ENCODE measurements at regions not wholly inside any gene's neighbourhood (a gene's known extent, or its start where the extent isn't known, plus 50 kb on each side); places are given as distances from the start of the nearest gene placed in this dataset.

GRCh38 chr9:80922544-80922943 lies 766.8 kb downstream of the TLE1 start:
- H3K9me3 Mint-ChIP-seq, result peaks cover 6% of the 10 kb centered on the region
- H3K27ac Mint-ChIP-seq, result no peak overlapping the region
- no peaks in the 10 kb centered on the region for H3K36me3 Mint-ChIP-seq
- ATAC-seq (ENCODE audit: low read depth) (no peak), DNase-seq (no peak)
- no peaks in the 10 kb centered on the region for H3K4me1 Mint-ChIP-seq
- no peaks in the 10 kb centered on the region for H3K27me3 Mint-ChIP-seq
- H3K4me3 Mint-ChIP-seq, result no peak overlapping the region
- POLR2A ChIA-PET, result no interaction called here

- no peaks in the 10 kb centered on the region for H3K4me1 Mint-ChIP-seq
- no peak overlapping the region for H3K27ac Mint-ChIP-seq
- POLR2A ChIA-PET, result no interaction called here
- H3K9me3 Mint-ChIP-seq, result no peaks in the 10 kb centered on the region
- H3K4me3 Mint-ChIP-seq, result no peak overlapping the region
- no peak for ATAC-seq (ENCODE audit: low read depth)
- H3K27me3 Mint-ChIP-seq, result no peaks in the 10 kb centered on the region
- no peaks in the 10 kb centered on the region for H3K36me3 Mint-ChIP-seq
- DNase-seq, result no peak
Measured at GRCh38 chr9:80906728-80907127, 782.6 kb downstream of the TLE1 start.

GRCh38 chr9:80899208-80899607 lies 790.1 kb downstream of the TLE1 start:
- POLR2A ChIA-PET, result no interaction called here
- no peak for ATAC-seq (ENCODE audit: low read depth)
- Mint-ChIP-seq H3K9me3 (no peaks in the 10 kb centered on the region), H3K4me3 (no peak overlapping the region), H3K36me3 (no peaks in the 10 kb centered on the region), H3K4me1 (no peaks in the 10 kb centered on the region), H3K27me3 (no peaks in the 10 kb centered on the region), H3K27ac (no peak overlapping the region)
- no peak for DNase-seq

GRCh38 chr9:80893190-80893589 lies 796.2 kb downstream of the TLE1 start:
- Mint-ChIP-seq H3K9me3 (no peaks in the 10 kb centered on the region), H3K4me3 (no peak overlapping the region), H3K36me3 (no peaks in the 10 kb centered on the region), H3K27ac (no peak overlapping the region), H3K27me3 (no peaks in the 10 kb centered on the region), H3K4me1 (no peaks in the 10 kb centered on the region)
- DNase-seq (no peak), ATAC-seq (ENCODE audit: low read depth) (no peak)
- POLR2A ChIA-PET, result no interaction called here

- DNase-seq, result no peak
- POLR2A ChIA-PET, result no interaction called here
- Mint-ChIP-seq H3K4me3 (no peak overlapping the region), H3K27ac (no peak overlapping the region), H3K9me3 (no peaks in the 10 kb centered on the region), H3K36me3 (no peaks in the 10 kb centered on the region), H3K4me1 (no peaks in the 10 kb centered on the region), H3K27me3 (no peaks in the 10 kb centered on the region)
- no peak for ATAC-seq (ENCODE audit: low read depth)
Measured at GRCh38 chr9:80892703-80893102, 796.6 kb downstream of the TLE1 start.

- H3K27ac Mint-ChIP-seq, result no peak overlapping the region
- POLR2A ChIA-PET, result no interaction called here
- no peaks in the 10 kb centered on the region for H3K27me3 Mint-ChIP-seq
- no peak overlapping the region for H3K4me3 Mint-ChIP-seq
- no peaks in the 10 kb centered on the region for H3K4me1 Mint-ChIP-seq
- ATAC-seq (ENCODE audit: low read depth) (no peak), DNase-seq (no peak)
- H3K9me3 Mint-ChIP-seq, result no peaks in the 10 kb centered on the region
- H3K36me3 Mint-ChIP-seq, result no peaks in the 10 kb centered on the region
Measured at GRCh38 chr9:80890124-80890523, 799.2 kb downstream of the TLE1 start.

- Mint-ChIP-seq H3K9me3 (no peaks in the 10 kb centered on the region), H3K36me3 (no peaks in the 10 kb centered on the region), H3K4me3 (no peak overlapping the region), H3K27me3 (no peaks in the 10 kb centered on the region), H3K27ac (no peak overlapping the region), H3K4me1 (no peaks in the 10 kb centered on the region)
- DNase-seq (no peak), ATAC-seq (ENCODE audit: low read depth) (no peak)
- POLR2A ChIA-PET, result no interaction called here
Measured at GRCh38 chr9:80885894-80886293, 803.5 kb downstream of the TLE1 start.

- no peak overlapping the region for H3K27ac Mint-ChIP-seq
- H3K4me1 Mint-ChIP-seq, result no peaks in the 10 kb centered on the region
- DNase-seq (no peak), ATAC-seq (ENCODE audit: low read depth) (no peak)
- H3K36me3 Mint-ChIP-seq, result no peaks in the 10 kb centered on the region
- POLR2A ChIA-PET, result no interaction called here
- no peaks in the 10 kb centered on the region for H3K27me3 Mint-ChIP-seq
- H3K4me3 Mint-ChIP-seq, result no peak overlapping the region
- no peaks in the 10 kb centered on the region for H3K9me3 Mint-ChIP-seq
Measured at GRCh38 chr9:80883826-80884579, 805.3 kb downstream of the TLE1 start.

GRCh38 chr9:80883426-80883825 lies 805.9 kb downstream of the TLE1 start:
- Mint-ChIP-seq H3K27ac (no peak overlapping the region), H3K9me3 (no peaks in the 10 kb centered on the region), H3K4me3 (no peak overlapping the region), H3K4me1 (no peaks in the 10 kb centered on the region), H3K36me3 (no peaks in the 10 kb centered on the region), H3K27me3 (no peaks in the 10 kb centered on the region)
- DNase-seq (no peak), ATAC-seq (ENCODE audit: low read depth) (no peak)
- POLR2A ChIA-PET, result no interaction called here

- H3K4me3 Mint-ChIP-seq, result no peak overlapping the region
- no peak for ATAC-seq (ENCODE audit: low read depth)
- POLR2A ChIA-PET, result no interaction called here
- H3K27me3 Mint-ChIP-seq, result no peaks in the 10 kb centered on the region
- H3K36me3 Mint-ChIP-seq, result no peaks in the 10 kb centered on the region
- no peak for DNase-seq
- no peaks in the 10 kb centered on the region for H3K4me1 Mint-ChIP-seq
- no peak overlapping the region for H3K27ac Mint-ChIP-seq
- H3K9me3 Mint-ChIP-seq, result no peaks in the 10 kb centered on the region
Measured at GRCh38 chr9:80881940-80882339, 807.4 kb downstream of the TLE1 start.

GRCh38 chr9:80881320-80881719 lies 808.0 kb downstream of the TLE1 start:
- DNase-seq (no peak), ATAC-seq (ENCODE audit: low read depth) (no peak)
- Mint-ChIP-seq H3K9me3 (no peaks in the 10 kb centered on the region), H3K4me1 (no peaks in the 10 kb centered on the region), H3K4me3 (no peak overlapping the region), H3K36me3 (no peaks in the 10 kb centered on the region), H3K27ac (no peak overlapping the region), H3K27me3 (no peaks in the 10 kb centered on the region)
- POLR2A ChIA-PET, result no interaction called here

- ATAC-seq (ENCODE audit: low read depth), result no peak
- no peaks in the 10 kb centered on the region for H3K4me1 Mint-ChIP-seq
Measured at GRCh38 chr9:80878556-80878955, 810.8 kb downstream of the TLE1 start.

GRCh38 chr9:80875947-80876346 lies 813.4 kb downstream of the TLE1 start:
- DNase-seq (no peak), ATAC-seq (ENCODE audit: low read depth) (no peak)
- Mint-ChIP-seq H3K4me1 (no peaks in the 10 kb centered on the region), H3K27me3 (no peaks in the 10 kb centered on the region), H3K36me3 (no peaks in the 10 kb centered on the region), H3K27ac (no peak overlapping the region), H3K4me3 (no peak overlapping the region), H3K9me3 (no peaks in the 10 kb centered on the region)
- POLR2A ChIA-PET, result no interaction called here

More at GRCh38 chr9:80878556-80878955, 810.8 kb downstream of the TLE1 start:
- no peak for DNase-seq
- no peaks in the 10 kb centered on the region for H3K27me3 Mint-ChIP-seq
- no peaks in the 10 kb centered on the region for H3K36me3 Mint-ChIP-seq
- H3K27ac Mint-ChIP-seq, result no peak overlapping the region
- no peaks in the 10 kb centered on the region for H3K9me3 Mint-ChIP-seq
- H3K4me3 Mint-ChIP-seq, result no peak overlapping the region
- POLR2A ChIA-PET, result no interaction called here

GRCh38 chr9:80874276-80874675 lies 815.1 kb downstream of the TLE1 start:
- DNase-seq (no peak), ATAC-seq (ENCODE audit: low read depth) (no peak)
- POLR2A ChIA-PET, result no interaction called here
- no peaks in the 10 kb centered on the region for H3K4me1 Mint-ChIP-seq
- no peaks in the 10 kb centered on the region for H3K36me3 Mint-ChIP-seq
- no peaks in the 10 kb centered on the region for H3K9me3 Mint-ChIP-seq
- no peaks in the 10 kb centered on the region for H3K27me3 Mint-ChIP-seq
- H3K27ac Mint-ChIP-seq, result no peak overlapping the region
- H3K4me3 Mint-ChIP-seq, result no peak overlapping the region

- Mint-ChIP-seq H3K27me3 (no peaks in the 10 kb centered on the region), H3K4me3 (no peak overlapping the region), H3K9me3 (no peaks in the 10 kb centered on the region), H3K36me3 (no peaks in the 10 kb centered on the region), H3K4me1 (no peaks in the 10 kb centered on the region), H3K27ac (no peak overlapping the region)
- no peak for ATAC-seq (ENCODE audit: low read depth)
- DNase-seq, result no peak
- POLR2A ChIA-PET, result no interaction called here
Measured at GRCh38 chr9:80873861-80874260, 815.5 kb downstream of the TLE1 start.

Measured in activated naive CD8-positive, alpha-beta T cell treated with anti-CD3 and anti-CD28 coated beads, Interleukin-2, amount 10 ng/mL, durations not matched to agents 7 days and 5 days (primary cell).